ENCODE measurements at regions not wholly inside any gene's neighbourhood (a gene's known extent, or its start where the extent isn't known, plus 50 kb on each side); places are given as distances from the start of the nearest gene placed in this dataset.

DNA sequence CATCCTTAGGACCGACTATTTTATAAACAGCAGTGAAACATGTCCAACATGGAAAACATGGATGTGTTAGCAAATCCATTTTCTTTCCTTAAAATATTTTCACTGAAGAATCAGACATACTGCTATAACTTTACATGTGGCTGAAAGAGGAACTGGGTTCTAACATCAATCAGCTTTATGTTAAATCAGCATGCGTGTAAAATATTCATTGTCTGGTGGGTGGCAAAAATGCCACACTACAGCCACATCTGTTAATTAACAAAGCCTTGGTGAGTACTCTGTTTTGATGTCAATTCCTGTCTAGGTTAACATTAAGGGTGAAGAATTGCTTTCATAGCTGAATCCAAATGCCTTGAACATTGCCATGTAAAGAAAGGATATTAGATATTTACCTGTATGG lies 222.6 kb upstream of the CEP162 start:
- no peak for TF ChIP-seq FOSL1 (IDR thresholded peaks at IDR 0.05; ENCODE audit: insufficient read depth, low read depth, low read length)
- no peak for TF ChIP-seq NANOG (IDR thresholded peaks at IDR 0.05; ENCODE audit: insufficient read depth, low read depth, low read length, poor library complexity, severe bottlenecking)
- no peak for TF ChIP-seq JUN (IDR thresholded peaks at IDR 0.05; ENCODE audit: low read depth, low read length)
- no peak for TF ChIP-seq JUND (IDR thresholded peaks at IDR 0.05; ENCODE audit: low read length)

More for the DNA sequence above, 222.6 kb upstream of the CEP162 start:
- no peak overlapping the region for H4K8ac ChIP-seq (ENCODE audit: extremely low read depth, insufficient read depth, low read length)
- H4K20me1 ChIP-seq (replicated peaks in 1 of 2; ENCODE audit: control insufficient read depth in 1 of 2, insufficient read depth in 2 of 2, low read length in 2 of 2): no peaks in the 10 kb centered on the region
- 88% methylated on average over 2 of the region's 2 CpGs; no CpG with 5 or more reads in 1 of the 2 experiments for WGBS, 2 experiments (ENCODE audit: extremely low coverage in 1 of 2, insufficient coverage in 1 of 2, insufficient read length in 1 of 2, insufficient replicate concordance in 2 of 2, low coverage in 1 of 2, low lambda C conversion rate in 2 of 2, missing lambda C conversion rate in 1 of 2)
- H3K56ac ChIP-seq (replicated peaks; ENCODE audit: insufficient read length, low read depth, low read length): no peak overlapping the region
- DNase-seq (ENCODE audit: low read depth in 1 of 2, low spot score in 2 of 2) (no peak), FAIRE-seq (no peak)
- CTCF ChIA-PET (ENCODE audit: partially characterized antibody): no interaction called here
- no peak overlapping the region for H4K91ac ChIP-seq (replicated peaks; ENCODE audit: insufficient read length, low read length)
- no peaks in the 10 kb centered on the region for H3K79me2 ChIP-seq (ENCODE audit: control insufficient read depth in 1 of 2, insufficient read depth in 2 of 2, low read length in 2 of 2)
- no peaks in the 10 kb centered on the region for H3K23me2 ChIP-seq (ENCODE audit: low read depth, low read length)
- no peak overlapping the region for H3K14ac ChIP-seq (ENCODE audit: insufficient read length)
- no peak overlapping the region for H3K9ac ChIP-seq (replicated peaks in 1 of 4; ENCODE audit: extremely low read depth in 1 of 4, low read depth in 3 of 4, low read length in 3 of 4)
- H2BK5ac ChIP-seq (ENCODE audit: low read depth, low read length): no peak overlapping the region
- no peak overlapping the region for H2BK120ac ChIP-seq (replicated peaks; ENCODE audit: low read depth, low read length)
- H2BK15ac ChIP-seq (ENCODE audit: low read length): no peak overlapping the region
- H3K23ac ChIP-seq (ENCODE audit: insufficient read length): no peak overlapping the region
- H3K36me3 ChIP-seq (ENCODE audit: control insufficient read depth in 2 of 4, insufficient read depth in 4 of 4, low read length in 3 of 4): no peaks in the 10 kb centered on the region
- no peak overlapping the region for H3K18ac ChIP-seq (ENCODE audit: extremely low read depth, low read length)
- H2BK12ac ChIP-seq (ENCODE audit: low read depth, low read length): no peak overlapping the region
- H2AK5ac ChIP-seq (ENCODE audit: low read depth, low read length): no peak overlapping the region
- H3K4me1 ChIP-seq (replicated peaks in 1 of 4; ENCODE audit: control insufficient read depth in 3 of 4, insufficient read depth in 4 of 4, low read length in 3 of 4): peaks cover 0 to 3% (median 0%) of the 10 kb centered on the region in 4 experiments; a peak in 1 of 7 replicates
- H3K27ac ChIP-seq (ENCODE audit: low read depth, low read length): no peak overlapping the region
- H3K4ac ChIP-seq (replicated peaks; ENCODE audit: insufficient read length, low read depth, low read length): no peak overlapping the region
- no peak overlapping the region for H2AFZ ChIP-seq (ENCODE audit: low read length)
- POLR2A ChIA-PET (ENCODE audit: partially characterized antibody): no interaction called here
- H3K4me3 ChIP-seq (ENCODE audit: extremely low read depth in 1 of 4, insufficient read depth in 2 of 4, low read depth in 3 of 4, low read length in 4 of 4): no peak overlapping the region
- H4K5ac ChIP-seq (ENCODE audit: insufficient read length, low read depth, low read length): no peak overlapping the region
- H3K27me3 ChIP-seq (replicated peaks in 1 of 4; ENCODE audit: control insufficient read depth in 3 of 4, extremely low read depth in 1 of 4, insufficient read depth in 3 of 4, low read length in 3 of 4): no peaks in the 10 kb centered on the region
- H2BK20ac ChIP-seq (ENCODE audit: low read length): no peak overlapping the region
- H3K79me1 ChIP-seq (ENCODE audit: low read depth, low read length): no peaks in the 10 kb centered on the region
- H3K4me2 ChIP-seq (ENCODE audit: insufficient read depth in 1 of 2, low read depth in 2 of 2, low read length in 2 of 2): no peak overlapping the region
- H3K9me3 ChIP-seq (ENCODE audit: insufficient read depth in 2 of 2, low read depth in 1 of 2, low read length in 1 of 2): no peaks in the 10 kb centered on the region

All from H1 (cell line).